ENCODE measurements at regions not wholly inside any gene's neighbourhood (a gene's known extent, or its start where the extent isn't known, plus 50 kb on each side); places are given as distances from the start of the nearest gene placed in this dataset.

DNA sequence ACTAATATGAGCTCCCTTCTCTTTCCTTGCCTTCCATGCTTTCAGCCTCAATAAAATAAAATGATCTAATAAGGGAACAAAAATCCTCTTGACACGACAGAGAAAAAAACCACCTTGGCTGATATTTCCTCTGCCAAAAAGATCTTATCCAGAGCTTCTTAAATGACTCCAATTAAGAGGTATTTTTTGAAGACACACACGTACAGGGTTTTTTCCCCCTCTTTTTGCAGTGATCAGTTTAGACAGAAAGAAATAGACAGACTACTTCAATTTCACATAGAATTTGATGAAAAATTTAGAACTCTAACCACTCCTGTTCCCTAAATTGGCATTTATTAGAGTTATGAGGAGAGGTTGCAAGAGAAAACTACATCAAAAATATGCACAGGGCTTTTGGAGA is 217.2 kb upstream of the CDH11 start:
- DNase-seq (ENCODE audit: low spot score) = no peak
- TF ChIP-seq, protein P1, sequence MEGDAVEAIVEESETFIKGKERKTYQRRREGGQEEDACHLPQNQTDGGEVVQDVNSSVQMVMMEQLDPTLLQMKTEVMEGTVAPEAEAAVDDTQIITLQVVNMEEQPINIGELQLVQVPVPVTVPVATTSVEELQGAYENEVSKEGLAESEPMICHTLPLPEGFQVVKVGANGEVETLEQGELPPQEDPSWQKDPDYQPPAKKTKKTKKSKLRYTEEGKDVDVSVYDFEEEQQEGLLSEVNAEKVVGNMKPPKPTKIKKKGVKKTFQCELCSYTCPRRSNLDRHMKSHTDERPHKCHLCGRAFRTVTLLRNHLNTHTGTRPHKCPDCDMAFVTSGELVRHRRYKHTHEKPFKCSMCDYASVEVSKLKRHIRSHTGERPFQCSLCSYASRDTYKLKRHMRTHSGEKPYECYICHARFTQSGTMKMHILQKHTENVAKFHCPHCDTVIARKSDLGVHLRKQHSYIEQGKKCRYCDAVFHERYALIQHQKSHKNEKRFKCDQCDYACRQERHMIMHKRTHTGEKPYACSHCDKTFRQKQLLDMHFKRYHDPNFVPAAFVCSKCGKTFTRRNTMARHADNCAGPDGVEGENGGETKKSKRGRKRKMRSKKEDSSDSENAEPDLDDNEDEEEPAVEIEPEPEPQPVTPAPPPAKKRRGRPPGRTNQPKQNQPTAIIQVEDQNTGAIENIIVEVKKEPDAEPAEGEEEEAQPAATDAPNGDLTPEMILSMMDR (IDR thresholded peaks at IDR 0.05; ENCODE audit: extremely low read depth, missing control alignments) = no peak

- TF ChIP-seq, protein P1 (IDR thresholded peaks at IDR 0.05; ENCODE audit: extremely low read depth, missing control alignments) = no peak
Observed at GRCh38 chr16:65336160-65336559, 214.3 kb upstream of the CDH11 start.

GRCh38 chr16:65334081-65334480 is 212.2 kb upstream of the CDH11 start:
- no peak for DNase-seq (ENCODE audit: low spot score)
- TF ChIP-seq, protein P1 (IDR thresholded peaks at IDR 0.05; ENCODE audit: extremely low read depth, missing control alignments) = no peak

More at GRCh38 chr16:65336160-65336559, 214.3 kb upstream of the CDH11 start:
- DNase-seq (ENCODE audit: low spot score) = no peak

- no peak for DNase-seq (ENCODE audit: low spot score)
- TF ChIP-seq, protein P1 (IDR thresholded peaks at IDR 0.05; ENCODE audit: extremely low read depth, missing control alignments) = no peak
Observed at GRCh38 chr16:65333283-65333682, 211.4 kb upstream of the CDH11 start.

GRCh38 chr16:65327346-65327745 is 205.5 kb upstream of the CDH11 start:
- TF ChIP-seq, protein P1 (IDR thresholded peaks at IDR 0.05; ENCODE audit: extremely low read depth, missing control alignments) = no peak
- no peak for DNase-seq (ENCODE audit: low spot score)

DNA sequence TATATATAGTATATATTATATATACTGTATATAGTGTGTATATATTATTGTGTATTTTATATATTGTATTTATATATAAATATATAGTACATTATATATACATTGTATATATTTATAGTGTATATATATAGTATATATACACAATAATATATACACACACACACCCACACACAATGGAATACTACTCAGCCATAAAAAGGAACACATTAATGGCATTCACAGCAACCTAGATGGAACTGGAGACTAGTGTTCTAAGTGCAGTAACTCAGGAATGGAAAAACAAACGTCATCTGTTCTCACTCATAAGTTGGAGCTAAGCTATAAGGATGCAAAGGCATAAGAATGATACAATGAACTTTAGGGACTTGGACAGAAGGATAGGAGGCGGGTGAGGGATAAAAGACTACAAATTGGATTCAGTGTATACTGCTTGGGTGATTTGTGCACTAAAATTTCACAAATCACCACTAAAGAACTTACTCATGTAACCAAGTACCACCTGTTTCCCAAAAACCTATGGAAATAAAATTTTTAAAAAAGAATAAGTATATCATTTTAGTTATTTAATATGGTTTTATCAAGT is 201.9 kb upstream of the CDH11 start:
- TF ChIP-seq, protein P1 (IDR thresholded peaks at IDR 0.05; ENCODE audit: extremely low read depth, missing control alignments) = no peak
- DNase-seq (ENCODE audit: low spot score) = no peak

DNA sequence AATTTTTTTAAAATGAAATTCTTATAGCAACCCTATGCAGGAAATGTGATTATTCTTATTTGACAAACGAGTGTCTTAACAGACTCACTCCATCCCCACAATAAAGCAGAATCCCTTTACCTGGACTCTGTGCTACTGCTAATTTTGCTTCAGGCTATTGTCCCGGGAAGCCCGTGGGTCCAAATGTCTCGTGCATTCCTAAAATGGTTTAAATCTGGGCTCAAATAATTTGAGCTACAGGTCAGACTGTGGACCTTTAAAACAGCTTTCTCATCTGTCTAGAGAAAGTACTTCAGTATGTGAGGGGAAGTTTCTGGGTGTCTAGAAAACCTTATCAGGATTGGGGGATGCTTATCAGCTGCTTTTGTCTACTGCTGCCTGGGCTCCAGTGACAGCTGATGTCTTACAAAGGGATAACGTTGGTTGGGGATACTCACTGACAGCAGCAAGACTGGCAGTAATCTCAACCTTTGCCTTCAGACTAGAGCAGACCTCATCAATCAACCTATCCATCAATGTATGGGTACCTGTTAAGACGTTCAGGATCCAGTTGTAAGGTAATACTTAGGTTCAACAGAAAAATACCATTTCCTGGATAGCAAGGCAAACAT is 197.9 kb upstream of the CDH11 start:
- no peak for DNase-seq (ENCODE audit: low spot score)
- TF ChIP-seq, protein P1 (IDR thresholded peaks at IDR 0.05; ENCODE audit: extremely low read depth, missing control alignments) = no peak
